C4-2B (cell line): ENCODE measurements at regions not wholly inside any gene's neighbourhood (a gene's known extent, or its start where the extent isn't known, plus 50 kb on each side); places are given as distances from the start of the nearest gene placed in this dataset.

ENCODE experiments used
- CTCF ChIP-seq: fragments of 450-650 bp; conservative IDR thresholded peaks from 2 replicates; pipeline ENCODE4 v1.5.1; 2017; ENCODE audit warnings: mild to moderate bottlenecking
- ZFX ChIP-seq: fragments of 450-650 bp; IDR thresholded peaks from 2 replicates; pipeline ENCODE4 v1.6.1; 2017

- TF ChIP-seq CTCF (no peak), ZFX (no peak)
Measured at GRCh38 chr1:65083263-65083896, 64.6 kb upstream of the AK4 start.
